ENCODE measurements at regions not wholly inside any gene's neighbourhood (a gene's known extent, or its start where the extent isn't known, plus 50 kb on each side); places are given as distances from the start of the nearest gene placed in this dataset.

- TF ChIP-seq CTCF (IDR thresholded peaks at IDR 0.05) (no peak), POLR2A (IDR thresholded peaks at IDR 0.05) (no peak)
These were observed 109.6 kb upstream of the ZNF385D start for GRCh38 chr3:21860657-21861056.
